ENCODE measurements at regions not wholly inside any gene's neighbourhood (a gene's known extent, or its start where the extent isn't known, plus 50 kb on each side); places are given as distances from the start of the nearest gene placed in this dataset.

DNA sequence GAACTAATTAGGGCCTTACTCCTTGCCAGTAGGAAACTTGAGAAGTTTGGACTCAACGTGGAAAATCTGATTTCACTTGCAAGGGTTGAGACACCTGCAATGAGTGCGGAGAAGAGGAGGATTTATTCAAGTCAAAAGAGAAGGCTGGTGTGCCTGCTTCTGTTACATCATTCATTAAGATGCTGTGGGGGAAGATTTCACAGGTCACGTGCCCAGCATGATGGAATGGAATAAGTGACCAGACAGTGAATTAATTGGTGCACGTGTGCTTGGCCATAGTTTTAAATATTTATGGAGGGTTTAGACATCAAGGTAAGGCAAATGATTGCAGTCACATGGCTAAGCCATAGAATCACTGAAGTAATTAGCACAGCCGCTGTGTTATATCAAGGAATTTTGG is 155.0 kb downstream of the C7orf25 start:
- no peak for DNase-seq

DNA sequence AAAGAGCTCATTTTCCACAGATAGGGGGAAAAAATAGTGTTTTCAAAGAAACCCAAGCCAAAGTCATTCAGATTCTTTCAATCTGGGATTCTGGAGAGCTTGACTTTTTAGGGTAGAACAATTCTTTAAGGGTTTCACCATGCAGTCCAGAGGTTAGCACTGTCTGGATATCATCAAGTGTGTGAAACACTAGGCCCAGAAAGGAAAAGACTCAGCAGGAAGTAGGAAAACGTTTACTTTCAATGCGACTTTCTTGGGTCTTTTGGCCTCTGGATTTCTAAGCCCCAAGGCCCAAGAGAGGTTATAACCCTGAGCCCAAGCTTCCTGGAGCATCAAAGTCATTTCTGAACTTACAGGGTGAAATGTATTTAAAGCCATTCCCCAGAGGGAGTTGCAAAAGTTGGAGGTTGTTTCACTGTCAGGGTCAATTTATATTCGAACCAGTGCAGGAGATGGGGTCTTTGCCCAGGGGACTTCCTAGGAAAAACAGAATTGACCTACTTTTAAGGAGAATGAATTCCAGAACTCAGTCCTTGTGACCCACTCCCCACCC is 158.0 kb downstream of the C7orf25 start:
- DNase-seq, result no peak

DNA sequence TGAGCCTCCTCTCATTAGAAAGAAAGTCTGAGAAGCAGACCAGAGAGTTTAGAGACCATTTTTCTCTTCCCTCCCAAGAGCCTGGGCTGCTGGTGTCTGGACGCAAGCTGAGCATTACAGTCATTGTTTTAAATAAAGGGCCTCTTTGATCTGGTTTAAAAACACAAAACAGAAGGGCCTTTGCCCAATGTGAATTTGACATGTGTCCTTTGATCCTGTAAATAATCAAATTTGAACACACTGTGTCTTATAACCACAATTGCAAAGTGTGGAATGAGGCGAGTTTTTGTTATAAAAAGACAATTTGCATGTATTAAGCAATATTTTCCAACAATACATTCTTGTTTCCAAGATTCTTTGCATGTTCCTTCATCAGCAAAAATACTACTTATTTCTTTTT is 158.5 kb downstream of the C7orf25 start:
- no peak for DNase-seq

DNA sequence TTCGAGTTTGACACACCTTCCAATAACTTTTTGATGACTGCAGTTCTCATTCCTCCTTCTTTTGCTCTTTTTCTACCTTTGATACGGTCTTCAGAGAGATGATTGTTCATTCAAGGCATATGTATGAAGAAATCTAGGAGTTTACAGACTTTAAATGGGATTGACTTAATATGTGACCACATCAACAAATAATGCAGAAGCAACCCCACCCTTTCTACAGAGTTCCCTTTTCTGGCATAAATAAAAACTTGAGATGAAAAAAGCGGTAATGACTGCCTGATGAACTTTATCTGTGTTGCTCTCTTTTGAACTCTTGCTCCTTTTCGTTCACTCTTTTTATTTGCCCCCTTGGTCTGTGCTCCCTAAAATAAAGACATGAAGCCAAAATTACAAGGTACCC is 161.7 kb downstream of the C7orf25 start:
- DNase-seq, result no peak

DNA sequence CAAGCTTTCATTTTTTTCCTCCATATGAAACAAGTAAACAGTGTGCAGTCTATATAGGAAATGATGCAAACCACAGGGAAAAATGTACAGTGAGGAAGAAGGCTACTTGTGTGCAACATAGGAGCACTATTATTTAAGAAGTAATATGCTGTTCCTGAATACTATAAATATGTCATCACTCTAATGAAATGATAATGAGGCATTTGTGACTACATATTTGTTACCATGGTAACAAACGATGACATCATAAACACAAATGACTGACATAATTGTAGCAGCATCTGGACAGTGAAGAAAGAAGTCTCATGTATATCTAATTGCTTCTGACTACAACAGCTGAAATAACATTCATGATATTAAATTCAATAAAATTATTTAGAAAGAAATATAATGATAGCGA is 164.8 kb downstream of the C7orf25 start:
- DNase-seq, result no peak

DNA sequence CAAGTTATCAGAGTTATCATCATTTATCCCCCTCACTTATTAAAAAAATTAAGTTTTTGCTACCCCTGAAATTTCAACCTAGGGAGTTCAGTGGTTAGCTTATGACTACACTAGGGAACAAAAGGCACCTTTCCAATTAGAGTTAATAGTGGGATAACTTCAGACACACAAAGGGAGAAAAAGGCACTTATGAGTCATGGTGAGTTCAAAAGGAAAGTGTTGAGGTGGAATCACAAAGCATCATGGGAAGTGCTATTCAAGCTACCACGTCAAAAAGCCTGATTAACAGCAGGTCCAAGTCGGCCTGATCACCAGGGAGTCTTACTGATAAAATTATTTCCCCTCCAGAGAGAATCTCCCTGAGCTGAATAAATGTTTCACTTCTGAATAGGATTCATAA is 165.7 kb downstream of the C7orf25 start:
- no peak for DNase-seq

DNA sequence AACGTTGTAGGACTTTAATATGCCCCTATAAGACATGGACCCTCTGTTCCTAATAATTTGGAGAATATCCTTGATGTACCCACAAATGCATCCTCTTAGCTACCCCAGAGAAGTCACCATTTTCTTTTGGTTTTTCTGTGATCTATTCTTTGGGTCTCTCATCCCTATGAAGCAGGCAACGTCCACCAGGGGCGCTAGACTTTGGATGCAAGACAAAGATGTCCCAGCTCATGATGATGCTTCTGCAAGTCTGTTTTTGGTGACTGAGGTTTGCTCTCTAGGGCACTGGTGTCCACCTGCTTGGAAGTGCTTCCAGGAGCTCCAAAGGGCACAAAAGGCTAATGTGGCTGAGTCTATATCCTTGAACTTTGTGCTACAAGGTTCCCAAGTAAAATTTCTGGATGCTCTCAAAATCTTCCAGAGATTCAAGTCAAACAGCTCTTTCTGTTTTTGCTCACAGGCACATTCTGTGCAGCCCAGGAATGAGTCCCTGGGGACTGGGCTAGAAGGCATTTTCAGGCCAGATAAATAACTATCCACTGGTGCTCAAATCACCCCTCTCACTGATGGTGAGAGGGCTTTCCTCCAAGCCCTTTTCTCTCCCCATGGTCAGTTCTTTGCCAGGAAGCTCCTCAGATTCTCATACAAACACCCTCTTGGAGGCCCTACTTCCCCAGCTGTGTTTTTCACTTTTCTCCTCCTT is 166.4 kb downstream of the C7orf25 start:
- DNase-seq, result peak; percentile 19

DNA sequence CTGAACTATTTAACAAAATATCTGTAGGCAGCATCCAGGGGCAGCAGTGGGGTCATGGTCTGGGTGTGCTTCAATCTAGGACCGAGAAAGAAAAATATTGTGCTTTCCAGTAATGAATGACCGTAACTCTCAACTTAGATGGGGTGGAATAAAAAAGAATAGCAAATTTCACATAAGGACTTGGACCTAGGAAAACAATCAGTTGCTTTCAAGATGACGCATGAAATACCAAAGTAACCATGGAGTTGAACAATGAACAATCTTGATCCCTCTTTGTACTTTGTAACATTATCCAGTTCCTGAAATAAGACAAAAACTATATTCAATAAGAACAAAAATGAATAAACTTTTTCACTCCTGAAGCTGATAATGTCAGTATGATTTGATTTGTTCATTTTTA is 167.1 kb downstream of the C7orf25 start:
- DNase-seq, result no peak

DNA sequence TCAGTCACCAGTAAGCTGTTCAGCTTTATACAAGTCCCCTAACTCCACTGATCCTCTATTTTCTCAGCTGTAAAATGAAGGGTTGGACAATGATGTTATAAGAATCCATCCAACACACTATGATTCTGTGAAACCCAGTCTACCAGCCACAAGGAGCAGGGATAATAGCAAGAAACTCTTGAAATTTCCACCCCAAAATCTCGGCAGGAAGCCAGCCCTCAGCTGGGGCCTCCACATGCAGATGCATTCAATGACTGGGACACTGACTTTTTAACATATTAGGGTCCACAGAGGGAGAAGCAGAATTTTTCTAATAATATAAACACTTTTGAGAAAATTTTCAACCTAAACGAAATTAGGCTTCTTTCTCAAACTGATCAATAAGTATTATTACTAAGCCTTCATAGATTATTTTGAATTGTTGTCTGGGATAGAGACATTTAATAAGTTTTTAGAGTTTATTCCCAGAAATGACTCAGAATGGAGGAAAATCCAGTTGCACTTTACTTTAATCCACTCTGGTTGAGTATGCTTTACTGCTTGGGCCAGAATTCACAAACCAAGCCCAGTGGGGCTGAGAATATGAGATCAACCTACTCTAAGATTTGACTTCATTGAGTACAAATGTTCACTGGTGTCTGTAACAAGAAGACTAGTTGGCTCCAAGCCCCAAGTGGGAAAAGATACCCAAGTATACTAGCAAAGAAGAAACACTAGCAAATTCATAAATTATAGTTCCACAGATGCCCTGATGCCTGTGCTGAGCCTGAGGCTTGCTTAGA is 168.6 kb downstream of the C7orf25 start:
- no peak for DNase-seq

DNA sequence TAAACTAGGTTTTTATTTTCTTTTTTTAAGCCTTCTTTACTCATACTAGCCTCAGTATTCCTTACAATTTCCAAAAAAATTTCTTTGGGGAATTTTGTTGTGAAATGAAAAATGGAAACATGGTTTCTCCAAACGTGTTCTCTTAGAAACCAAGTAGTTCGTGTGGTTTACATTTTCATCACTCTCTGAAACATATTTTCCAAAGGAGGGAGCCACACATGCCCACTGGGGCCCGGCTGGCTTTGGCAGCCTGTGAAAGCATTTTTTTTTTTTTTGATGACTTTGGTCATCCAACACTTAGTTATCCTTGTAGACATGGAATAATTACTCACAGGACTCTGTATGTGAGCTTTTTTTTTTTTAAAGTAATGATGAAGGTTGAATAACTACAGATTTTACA is 169.6 kb downstream of the C7orf25 start:
- DNase-seq, result no peak

DNA sequence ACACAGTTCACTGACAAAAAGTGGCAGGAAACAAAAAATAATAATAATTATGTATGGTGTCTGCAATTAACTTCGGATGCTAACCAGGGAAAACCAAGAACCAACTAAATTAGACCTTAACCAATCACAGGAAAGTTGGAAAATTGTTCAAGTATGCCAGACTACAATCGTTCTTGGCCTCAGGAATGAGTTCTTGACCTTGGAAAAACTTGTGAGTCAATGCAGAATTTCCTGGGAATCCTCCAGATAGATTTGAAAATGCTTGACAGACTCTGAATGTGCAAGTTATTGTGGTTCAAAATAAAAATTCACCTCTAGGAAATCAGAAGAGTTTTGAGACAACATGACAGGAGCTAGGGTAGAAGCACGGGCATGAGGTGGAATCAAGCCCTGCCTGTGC is 171.5 kb downstream of the C7orf25 start:
- no peak for DNase-seq

DNA sequence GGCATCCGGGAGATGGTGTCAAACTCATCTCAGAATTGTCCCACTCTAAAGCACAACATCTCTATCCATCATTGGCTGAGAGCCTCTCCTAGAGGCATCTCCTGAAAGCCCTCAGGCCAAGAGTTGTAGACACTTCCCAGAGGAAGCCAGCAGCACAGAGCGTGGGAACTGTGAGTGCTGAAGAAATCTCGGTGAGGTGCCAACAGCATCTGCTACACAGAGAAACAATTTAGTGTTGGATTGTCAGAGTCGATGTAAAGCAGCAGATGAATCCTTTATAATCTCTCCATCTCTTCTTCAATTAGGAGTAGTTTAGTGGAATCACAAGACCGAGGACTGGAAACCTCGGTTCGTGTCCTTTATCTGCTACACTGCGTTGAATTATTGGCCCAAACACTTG is 172.2 kb downstream of the C7orf25 start:
- DNase-seq, result no peak

DNA sequence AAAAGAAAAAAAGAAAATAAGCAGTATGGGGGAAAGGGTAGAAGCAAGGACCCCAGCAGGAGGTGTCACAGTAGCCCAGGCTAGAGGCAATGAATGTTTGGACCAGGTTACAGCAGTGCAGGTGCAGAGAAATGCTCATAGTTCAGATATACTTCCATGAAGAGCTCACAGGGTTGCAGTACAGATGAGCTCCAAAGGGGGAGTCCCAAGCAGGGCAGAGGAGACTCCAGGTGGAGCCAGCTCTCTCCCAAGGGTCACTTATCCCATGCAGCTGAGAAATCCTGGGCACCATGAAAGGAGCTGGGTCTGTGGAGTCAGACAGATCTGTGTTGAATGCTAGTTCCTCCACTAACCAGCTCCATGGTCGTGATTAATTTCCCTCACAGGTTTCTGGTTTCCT is 174.9 kb downstream of the C7orf25 start:
- no peak for DNase-seq

DNA sequence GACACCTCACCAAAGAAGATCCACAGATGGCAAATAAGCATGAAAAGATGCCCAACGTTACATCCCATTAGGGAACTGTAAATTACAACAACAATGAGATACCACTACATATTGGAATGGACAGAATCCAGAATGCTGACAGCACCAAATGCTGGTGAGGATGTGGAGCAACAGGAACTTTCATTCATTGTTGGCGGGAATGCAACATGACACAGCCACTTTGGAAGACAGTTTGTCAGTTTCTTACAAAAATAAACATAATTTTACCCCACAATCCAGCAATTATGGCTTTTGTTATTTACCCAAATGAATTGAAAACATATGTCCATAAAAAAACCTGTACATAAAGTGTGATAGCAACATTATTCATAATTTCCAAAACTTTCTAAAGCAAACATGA is 176.8 kb downstream of the C7orf25 start:
- DNase-seq, result no peak

DNA sequence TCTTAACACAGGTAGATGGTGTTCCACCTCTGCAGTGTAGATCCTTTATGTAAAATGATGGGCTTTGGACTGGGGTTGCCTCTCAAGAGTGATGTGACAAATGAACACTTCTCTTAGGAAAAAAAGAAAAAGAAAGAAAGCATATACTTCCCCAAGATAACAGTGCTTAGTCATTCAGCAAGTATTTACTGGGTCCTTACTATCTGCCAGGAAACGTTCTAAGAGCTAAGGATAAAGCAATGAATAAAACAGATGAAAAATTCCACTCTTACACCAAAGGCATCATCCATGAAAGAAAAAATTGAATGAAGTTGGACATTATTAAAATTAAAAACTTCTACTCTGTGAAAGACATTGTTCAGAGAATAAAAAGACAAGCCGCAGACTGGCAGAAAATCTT is 177.3 kb downstream of the C7orf25 start:
- no peak for DNase-seq

DNA sequence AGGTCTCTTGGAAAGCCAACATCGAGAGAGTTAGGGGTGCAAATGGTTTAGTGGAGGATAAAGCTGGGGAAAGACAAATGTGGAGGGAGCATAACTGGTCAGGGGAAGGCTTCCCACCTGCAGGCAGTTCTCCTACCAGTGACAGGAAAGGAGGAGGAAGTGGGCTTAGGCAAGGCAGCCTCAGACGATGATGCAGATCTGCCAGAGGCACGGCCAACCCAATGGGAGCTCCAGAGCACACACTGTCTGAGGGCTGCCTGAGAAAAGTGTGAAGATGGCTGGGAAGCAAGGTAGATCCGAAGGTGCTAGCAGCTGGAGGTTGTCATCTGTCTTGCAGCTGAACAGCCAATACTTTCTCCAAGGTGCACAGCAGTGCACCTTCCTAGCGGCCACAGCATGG is 178.8 kb downstream of the C7orf25 start:
- no peak for DNase-seq

DNA sequence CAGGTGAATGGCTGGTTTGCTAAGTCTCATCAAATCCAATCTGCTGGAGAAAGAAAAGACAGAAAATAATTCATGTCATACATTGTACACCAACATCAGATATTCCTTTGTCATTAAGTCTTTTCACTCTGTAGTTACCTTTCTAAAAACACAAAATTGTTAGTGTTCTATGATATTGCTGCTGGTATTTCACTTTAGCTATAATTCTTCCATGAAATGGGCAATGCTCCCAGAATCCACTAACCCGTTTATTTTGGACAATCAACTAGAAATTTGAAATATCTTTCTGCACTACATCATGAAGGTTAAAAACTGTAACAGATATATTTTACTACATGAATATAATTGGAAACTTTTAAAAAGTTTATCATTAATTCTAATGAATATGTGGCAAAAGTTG is 181.3 kb downstream of the C7orf25 start:
- DNase-seq, result no peak

DNA sequence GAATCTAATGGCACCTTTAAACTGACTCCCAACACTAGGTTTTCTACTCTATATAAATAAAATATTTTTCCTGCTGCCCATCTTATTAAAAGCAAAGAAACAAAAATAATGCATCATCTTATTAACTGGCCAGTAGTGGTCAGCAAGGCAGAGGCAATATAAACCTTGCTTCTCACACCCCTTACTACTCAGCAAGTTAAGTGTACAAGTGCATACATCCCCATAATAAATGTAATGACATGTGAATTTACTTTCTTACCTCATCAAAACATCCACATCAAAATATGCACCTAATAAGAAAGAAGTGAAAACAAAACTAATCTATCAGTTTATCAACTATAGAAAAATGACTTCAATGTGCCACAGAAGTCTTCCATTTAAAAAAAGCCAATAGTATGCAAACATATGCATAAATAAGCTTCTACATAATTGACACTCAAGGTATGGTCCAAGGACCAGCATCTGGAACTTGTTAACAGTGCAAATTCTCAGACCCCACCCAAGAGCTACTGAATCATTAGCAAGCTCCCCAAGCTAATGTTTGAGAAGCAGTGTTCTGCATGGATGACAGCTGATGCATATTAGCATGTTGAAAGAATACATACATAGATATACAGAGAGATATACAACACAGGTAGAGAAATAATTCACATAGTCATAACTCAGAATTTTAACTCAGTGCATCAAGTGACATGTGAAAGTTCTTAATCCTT is 182.7 kb downstream of the C7orf25 start:
- DNase-seq, result no peak

DNA sequence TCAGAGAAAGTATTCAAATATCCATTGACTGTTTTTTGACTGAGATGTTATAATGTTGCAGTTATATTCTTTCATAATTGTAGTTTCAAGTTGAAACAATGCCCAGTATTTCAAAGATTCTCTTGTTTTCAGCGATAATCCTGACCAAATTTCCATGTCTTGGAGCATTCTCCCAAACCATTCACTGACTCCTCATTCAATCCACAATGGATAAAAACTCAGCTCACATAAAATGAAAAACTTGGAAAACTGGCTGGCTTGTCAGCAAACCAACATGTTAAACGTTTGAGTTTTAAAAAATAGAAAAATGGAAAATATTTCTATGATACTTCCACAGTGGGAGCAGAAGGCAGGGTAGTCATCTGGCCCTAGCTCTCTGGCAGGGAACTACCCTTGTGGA is 184.4 kb downstream of the C7orf25 start:
- DNase-seq, result no peak

DNA sequence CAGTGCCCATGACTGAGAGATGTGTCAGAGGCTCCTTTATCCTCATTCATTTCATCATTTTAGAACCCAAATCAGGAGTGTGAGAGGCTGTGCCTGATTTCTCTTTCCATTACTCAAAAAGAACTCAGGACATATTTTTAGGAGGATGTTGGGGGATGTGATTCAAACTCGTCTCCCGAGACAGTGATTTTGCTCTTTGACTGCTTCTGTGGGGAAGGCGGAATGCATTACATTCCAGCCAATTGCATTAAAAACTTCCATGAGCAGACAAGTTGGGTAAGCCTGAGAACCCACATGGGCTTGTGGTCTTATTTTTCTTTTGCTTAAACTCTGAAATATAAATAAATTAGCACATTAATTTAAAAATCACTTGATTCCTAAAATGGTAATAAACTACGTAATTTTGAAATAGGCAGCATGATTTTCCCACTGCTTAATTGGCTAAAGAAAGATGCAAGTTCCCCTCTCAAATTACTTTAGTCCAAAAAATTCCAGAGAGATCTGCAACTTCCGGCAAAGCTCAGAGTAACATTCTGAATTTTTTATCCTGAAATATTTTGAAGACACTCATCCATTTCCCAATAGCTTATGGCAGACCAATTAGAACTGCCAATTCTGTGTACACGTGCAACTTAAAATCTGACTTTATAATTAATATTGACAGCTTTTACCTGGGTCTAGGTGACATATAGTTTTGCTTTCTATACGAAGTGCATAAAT is 185.6 kb downstream of the C7orf25 start:
- DNase-seq, result no peak

DNA sequence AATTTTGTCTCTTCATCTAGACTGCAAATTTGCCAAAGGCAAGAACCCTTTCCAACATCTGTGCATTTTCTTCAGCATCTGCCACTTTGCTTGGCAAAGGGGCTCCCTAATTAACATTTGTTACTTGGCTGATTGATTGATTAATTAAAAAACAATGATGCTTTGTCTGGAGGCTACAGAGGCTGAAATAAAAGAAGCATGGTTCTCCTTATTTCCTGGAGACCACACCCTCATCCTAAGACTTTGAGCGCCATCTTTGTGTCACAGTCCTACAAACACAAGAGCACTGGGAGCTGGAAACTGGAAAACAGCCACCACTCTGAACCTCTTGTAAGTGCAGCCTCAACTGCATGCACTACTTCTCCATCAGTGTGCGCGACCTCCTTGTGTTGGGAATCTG is 189.2 kb downstream of the C7orf25 start:
- DNase-seq, result no peak

DNA sequence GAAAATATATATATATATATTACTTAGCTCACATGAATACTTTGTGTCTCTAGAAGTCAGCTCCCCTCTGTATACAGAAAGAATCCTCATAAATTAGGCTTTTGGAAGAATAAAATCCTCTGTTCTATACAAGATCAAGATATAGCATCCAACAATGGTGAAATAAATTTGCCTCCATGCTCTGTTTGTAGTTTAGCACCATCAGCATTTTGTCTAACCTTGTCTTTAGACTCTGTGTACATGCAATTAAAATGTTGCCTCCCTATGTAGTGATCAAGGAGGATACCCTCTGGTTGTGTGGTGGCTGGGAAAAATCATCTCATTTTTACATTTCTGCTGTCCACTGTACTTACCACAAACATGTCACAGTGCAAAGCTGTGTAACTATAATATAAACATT is 189.7 kb downstream of the C7orf25 start:
- no peak for DNase-seq
